WTC11 (cell line): ENCODE measurements at regions not wholly inside any gene's neighbourhood (a gene's known extent, or its start where the extent isn't known, plus 50 kb on each side); places are given as distances from the start of the nearest gene placed in this dataset.

ENCODE experiments used
- ATAC-seq: fragments of 200-7000 bp; cut with Tn5 transposase; 2 replicates; pipeline ENCODE4 v1.10.0; 2021; ENCODE audit warnings: mild to moderate bottlenecking, moderate library complexity
- CTCF ChIA-PET: fragments of 300-600 bp; sonication (Branson Sonifier 250); formaldehyde crosslinking; loops from one replicate; lab custom pipeline; 2021; ENCODE audit warnings: antibody characterized with exemption; lab: Charles Lee
- POLR2A ChIA-PET: fragments of 350-600 bp; sonication (Branson Sonifier 250); formaldehyde crosslinking; loops from one replicate; lab custom pipeline; 2021; ENCODE audit warnings: antibody characterized with exemption; lab: Charles Lee
- DNase-seq: peaks from one replicate; pipeline ENCODE4 v3.0.0; 2021; ENCODE audit warnings: low spot score
- H3K27ac Mint-ChIP-seq: 2 replicates; pipeline ENCODE4 v1.8.0; 2021; ENCODE audit warnings: mixed read lengths
- H3K27me3 Mint-ChIP-seq: 2 replicates; pipeline ENCODE4 v1.8.0; 2021; ENCODE audit warnings: low read depth, mild to moderate bottlenecking, moderate library complexity, mixed read lengths
- H3K36me3 Mint-ChIP-seq: 2 replicates; pipeline ENCODE4 v1.8.0; 2021; ENCODE audit warnings: mixed read lengths
- H3K4me1 Mint-ChIP-seq: 2 replicates; pipeline ENCODE4 v1.8.0; 2022; ENCODE audit warnings: mixed read lengths
- H3K4me3 Mint-ChIP-seq: 2 replicates; pipeline ENCODE4 v1.8.0; 2021; ENCODE audit warnings: mild to moderate bottlenecking, moderate library complexity, mixed read lengths
- H3K9me3 Mint-ChIP-seq: 2 replicates; pipeline ENCODE4 v1.8.0; 2021; ENCODE audit warnings: mixed read lengths
- ATF3 ChIP-seq: sonication (generic); formaldehyde crosslinking; conservative IDR thresholded peaks from 2 replicates; pipeline ENCODE4 v1.8.1; 2022; ENCODE audit warnings: mild to moderate bottlenecking, missing genetic modification reagents
- CBFB ChIP-seq: sonication (generic); formaldehyde crosslinking; IDR thresholded peaks from 2 replicates; pipeline ENCODE4 v1.8.1; 2022; ENCODE audit warnings: mild to moderate bottlenecking, low read depth, missing genetic modification reagents
- CREM ChIP-seq: sonication (generic); formaldehyde crosslinking; IDR thresholded peaks from 2 replicates; pipeline ENCODE4 v1.8.1; 2022; ENCODE audit warnings: mild to moderate bottlenecking, missing genetic modification reagents, moderate library complexity
- FOXJ3 ChIP-seq: sonication (generic); formaldehyde crosslinking; IDR thresholded peaks from 2 replicates; pipeline ENCODE4 v1.9.0; 2021; ENCODE audit warnings: missing genetic modification reagents, mild to moderate bottlenecking, borderline replicate concordance
- FOXK1 ChIP-seq: sonication (generic); formaldehyde crosslinking; IDR thresholded peaks from 2 replicates; pipeline ENCODE4 v1.8.0; 2022; ENCODE audit warnings: mild to moderate bottlenecking, moderate library complexity, missing genetic modification reagents
- GRHL2 ChIP-seq: fragments of 250-450 bp; sonication (Bioruptor Pico); IDR thresholded peaks from 2 replicates; pipeline ENCODE4 v1.8.0; 2022; ENCODE audit warnings: mild to moderate bottlenecking, moderate library complexity; ENCODE audit not compliant: insufficient replicate concordance, severe bottlenecking
- GTF2I ChIP-seq: fragments of 250-450 bp; sonication (Bioruptor Pico); conservative IDR thresholded peaks from 2 replicates; pipeline ENCODE4 v1.4.0; 2021; ENCODE audit warnings: mild to moderate bottlenecking
- JUN ChIP-seq: sonication (generic); formaldehyde crosslinking; IDR thresholded peaks from 2 replicates; pipeline ENCODE4 v1.8.0; 2023; ENCODE audit warnings: mild to moderate bottlenecking, missing genetic modification reagents
- KAT7 ChIP-seq: sonication (generic); formaldehyde crosslinking; IDR thresholded peaks from 2 replicates; pipeline ENCODE4 v1.8.1; 2023; ENCODE audit warnings: missing genetic modification reagents, mild to moderate bottlenecking, borderline replicate concordance
- NFATC4 ChIP-seq: fragments of 250-450 bp; sonication (Bioruptor Pico); IDR thresholded peaks from 2 replicates; pipeline ENCODE4 v1.9.0; 2021; ENCODE audit warnings: mild to moderate bottlenecking
- OVOL2 ChIP-seq: fragments of 250-450 bp; sonication (Bioruptor Pico); IDR thresholded peaks from 2 replicates; pipeline ENCODE4 v1.9.0; 2021; ENCODE audit warnings: mild to moderate bottlenecking, borderline replicate concordance
- PRRX2 ChIP-seq: fragments of 250-450 bp; sonication (Bioruptor Pico); IDR thresholded peaks from 2 replicates; pipeline ENCODE4 v1.8.0; 2021; ENCODE audit warnings: mild to moderate bottlenecking
- TP53 ChIP-seq: sonication (generic); formaldehyde crosslinking; IDR thresholded peaks from 2 replicates; pipeline ENCODE4 v1.8.1; 2023; ENCODE audit warnings: mild to moderate bottlenecking, missing genetic modification reagents
- ZNF416 ChIP-seq: fragments of 250-450 bp; sonication (Bioruptor Pico); IDR thresholded peaks from 2 replicates; pipeline ENCODE4 v1.9.0; 2021; ENCODE audit warnings: mild to moderate bottlenecking, inconsistent platforms
- ZNF423 ChIP-seq: fragments of 250-450 bp; sonication (Bioruptor Pico); IDR thresholded peaks from 2 replicates; pipeline ENCODE4 v2.1.2; 2022; ENCODE audit warnings: mild to moderate bottlenecking, moderate library complexity
- TF ChIP-seq, protein P1 (sequence below): sonication (generic); formaldehyde crosslinking; IDR thresholded peaks from 2 replicates; pipeline ENCODE4 v1.8.1; 2022; ENCODE audit warnings: low read depth, mild to moderate bottlenecking, moderate library complexity, missing genetic modification reagents, borderline replicate concordance
- TF ChIP-seq, protein P2 (sequence below): sonication (generic); formaldehyde crosslinking; IDR thresholded peaks from 2 replicates; pipeline ENCODE4 v1.8.1; 2023; ENCODE audit warnings: mild to moderate bottlenecking, missing genetic modification reagents
- TF ChIP-seq, protein P3 (sequence below): fragments of 250-450 bp; sonication (Bioruptor Pico); IDR thresholded peaks from 2 replicates; pipeline ENCODE4 v1.9.0; 2021; ENCODE audit warnings: mild to moderate bottlenecking
- TF ChIP-seq, protein P4 (sequence below): fragments of 200-600 bp; IDR thresholded peaks from 2 replicates; pipeline ENCODE4 v1.8.0; 2022; ENCODE audit warnings: antibody characterized with exemption
- TF ChIP-seq, protein P5 (sequence below): sonication (generic); formaldehyde crosslinking; IDR thresholded peaks from 2 replicates; pipeline ENCODE4 v1.8.0; 2023; ENCODE audit warnings: mild to moderate bottlenecking, missing genetic modification reagents

- peaks cover 17% of the 10 kb centered on the region for H3K36me3 Mint-ChIP-seq
- DNase-seq, result no peak
- ATAC-seq, result no peak
- no peaks in the 10 kb centered on the region; the same call in 1 of the 2 replicates for H3K27me3 Mint-ChIP-seq
- H3K4me1 Mint-ChIP-seq, result no peaks in the 10 kb centered on the region
- no peak overlapping the region for H3K4me3 Mint-ChIP-seq
- no peak overlapping the region for H3K27ac Mint-ChIP-seq
- POLR2A ChIA-PET, result no interaction called here
- CTCF ChIA-PET, result no interaction called here
- peaks cover 30% of the 10 kb centered on the region for H3K9me3 Mint-ChIP-seq
- no peak for TF ChIP-seq KAT7 (CRISPR knock-in tag)
- TF ChIP-seq CREM (CRISPR knock-in tag), result no peak
- TF ChIP-seq, protein P1, sequence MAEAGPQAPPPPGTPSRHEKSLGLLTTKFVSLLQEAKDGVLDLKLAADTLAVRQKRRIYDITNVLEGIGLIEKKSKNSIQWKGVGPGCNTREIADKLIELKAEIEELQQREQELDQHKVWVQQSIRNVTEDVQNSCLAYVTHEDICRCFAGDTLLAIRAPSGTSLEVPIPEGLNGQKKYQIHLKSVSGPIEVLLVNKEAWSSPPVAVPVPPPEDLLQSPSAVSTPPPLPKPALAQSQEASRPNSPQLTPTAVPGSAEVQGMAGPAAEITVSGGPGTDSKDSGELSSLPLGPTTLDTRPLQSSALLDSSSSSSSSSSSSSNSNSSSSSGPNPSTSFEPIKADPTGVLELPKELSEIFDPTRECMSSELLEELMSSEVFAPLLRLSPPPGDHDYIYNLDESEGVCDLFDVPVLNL, result no peak
- TF ChIP-seq PRRX2 (CRISPR knock-in tag), result no peak
- no peak for TF ChIP-seq ZNF416 (CRISPR knock-in tag)
- TF ChIP-seq ATF3 (CRISPR knock-in tag), result no peak
- TF ChIP-seq NFATC4 (CRISPR knock-in tag), result no peak
Measured at GRCh38 chr5:68591850-68592249, 376.3 kb downstream of the PIK3R1 start.

- ChIA-PET CTCF (no interaction called here), POLR2A (no interaction called here)
- TF ChIP-seq JUN (CRISPR knock-in tag) (no peak), CBFB (CRISPR knock-in tag) (no peak), KAT7 (CRISPR knock-in tag) (no peak), GRHL2 (no peak)
- TF ChIP-seq, protein P2, sequence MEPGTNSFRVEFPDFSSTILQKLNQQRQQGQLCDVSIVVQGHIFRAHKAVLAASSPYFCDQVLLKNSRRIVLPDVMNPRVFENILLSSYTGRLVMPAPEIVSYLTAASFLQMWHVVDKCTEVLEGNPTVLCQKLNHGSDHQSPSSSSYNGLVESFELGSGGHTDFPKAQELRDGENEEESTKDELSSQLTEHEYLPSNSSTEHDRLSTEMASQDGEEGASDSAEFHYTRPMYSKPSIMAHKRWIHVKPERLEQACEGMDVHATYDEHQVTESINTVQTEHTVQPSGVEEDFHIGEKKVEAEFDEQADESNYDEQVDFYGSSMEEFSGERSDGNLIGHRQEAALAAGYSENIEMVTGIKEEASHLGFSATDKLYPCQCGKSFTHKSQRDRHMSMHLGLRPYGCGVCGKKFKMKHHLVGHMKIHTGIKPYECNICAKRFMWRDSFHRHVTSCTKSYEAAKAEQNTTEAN, result no peak
- TF ChIP-seq, protein P3, sequence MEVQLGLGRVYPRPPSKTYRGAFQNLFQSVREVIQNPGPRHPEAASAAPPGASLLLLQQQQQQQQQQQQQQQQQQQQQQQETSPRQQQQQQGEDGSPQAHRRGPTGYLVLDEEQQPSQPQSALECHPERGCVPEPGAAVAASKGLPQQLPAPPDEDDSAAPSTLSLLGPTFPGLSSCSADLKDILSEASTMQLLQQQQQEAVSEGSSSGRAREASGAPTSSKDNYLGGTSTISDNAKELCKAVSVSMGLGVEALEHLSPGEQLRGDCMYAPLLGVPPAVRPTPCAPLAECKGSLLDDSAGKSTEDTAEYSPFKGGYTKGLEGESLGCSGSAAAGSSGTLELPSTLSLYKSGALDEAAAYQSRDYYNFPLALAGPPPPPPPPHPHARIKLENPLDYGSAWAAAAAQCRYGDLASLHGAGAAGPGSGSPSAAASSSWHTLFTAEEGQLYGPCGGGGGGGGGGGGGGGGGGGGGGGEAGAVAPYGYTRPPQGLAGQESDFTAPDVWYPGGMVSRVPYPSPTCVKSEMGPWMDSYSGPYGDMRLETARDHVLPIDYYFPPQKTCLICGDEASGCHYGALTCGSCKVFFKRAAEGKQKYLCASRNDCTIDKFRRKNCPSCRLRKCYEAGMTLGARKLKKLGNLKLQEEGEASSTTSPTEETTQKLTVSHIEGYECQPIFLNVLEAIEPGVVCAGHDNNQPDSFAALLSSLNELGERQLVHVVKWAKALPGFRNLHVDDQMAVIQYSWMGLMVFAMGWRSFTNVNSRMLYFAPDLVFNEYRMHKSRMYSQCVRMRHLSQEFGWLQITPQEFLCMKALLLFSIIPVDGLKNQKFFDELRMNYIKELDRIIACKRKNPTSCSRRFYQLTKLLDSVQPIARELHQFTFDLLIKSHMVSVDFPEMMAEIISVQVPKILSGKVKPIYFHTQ, result no peak
- Mint-ChIP-seq H3K9me3 (peaks cover 30% of the 10 kb centered on the region), H3K27ac (no peak overlapping the region), H3K27me3 (no peaks in the 10 kb centered on the region; the same call in 1 of the 2 replicates), H3K4me1 (no peaks in the 10 kb centered on the region), H3K36me3 (peaks cover 17% of the 10 kb centered on the region), H3K4me3 (no peak overlapping the region)
- DNase-seq (no peak), ATAC-seq (no peak)
Measured at GRCh38 chr5:68592351-68592750, 376.8 kb downstream of the PIK3R1 start.

- DNase-seq, result no peak
- ChIA-PET POLR2A (no interaction called here), CTCF (no interaction called here)
- Mint-ChIP-seq H3K27me3 (no peaks in the 10 kb centered on the region; the same call in 1 of the 2 replicates), H3K4me3 (no peak overlapping the region), H3K4me1 (no peaks in the 10 kb centered on the region), H3K27ac (no peak overlapping the region), H3K9me3 (peaks cover 34% of the 10 kb centered on the region), H3K36me3 (peaks cover 17% of the 10 kb centered on the region)
- ATAC-seq, result no peak
- TF ChIP-seq, protein P4, sequence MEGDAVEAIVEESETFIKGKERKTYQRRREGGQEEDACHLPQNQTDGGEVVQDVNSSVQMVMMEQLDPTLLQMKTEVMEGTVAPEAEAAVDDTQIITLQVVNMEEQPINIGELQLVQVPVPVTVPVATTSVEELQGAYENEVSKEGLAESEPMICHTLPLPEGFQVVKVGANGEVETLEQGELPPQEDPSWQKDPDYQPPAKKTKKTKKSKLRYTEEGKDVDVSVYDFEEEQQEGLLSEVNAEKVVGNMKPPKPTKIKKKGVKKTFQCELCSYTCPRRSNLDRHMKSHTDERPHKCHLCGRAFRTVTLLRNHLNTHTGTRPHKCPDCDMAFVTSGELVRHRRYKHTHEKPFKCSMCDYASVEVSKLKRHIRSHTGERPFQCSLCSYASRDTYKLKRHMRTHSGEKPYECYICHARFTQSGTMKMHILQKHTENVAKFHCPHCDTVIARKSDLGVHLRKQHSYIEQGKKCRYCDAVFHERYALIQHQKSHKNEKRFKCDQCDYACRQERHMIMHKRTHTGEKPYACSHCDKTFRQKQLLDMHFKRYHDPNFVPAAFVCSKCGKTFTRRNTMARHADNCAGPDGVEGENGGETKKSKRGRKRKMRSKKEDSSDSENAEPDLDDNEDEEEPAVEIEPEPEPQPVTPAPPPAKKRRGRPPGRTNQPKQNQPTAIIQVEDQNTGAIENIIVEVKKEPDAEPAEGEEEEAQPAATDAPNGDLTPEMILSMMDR, result no peak
- TF ChIP-seq, protein P3, result no peak
- TF ChIP-seq ZNF416 (CRISPR knock-in tag), result no peak
- no peak for TF ChIP-seq GTF2I (CRISPR knock-in tag)
- no peak for TF ChIP-seq TP53 (CRISPR knock-in tag)
- TF ChIP-seq FOXJ3, result no peak
- TF ChIP-seq, protein P5, sequence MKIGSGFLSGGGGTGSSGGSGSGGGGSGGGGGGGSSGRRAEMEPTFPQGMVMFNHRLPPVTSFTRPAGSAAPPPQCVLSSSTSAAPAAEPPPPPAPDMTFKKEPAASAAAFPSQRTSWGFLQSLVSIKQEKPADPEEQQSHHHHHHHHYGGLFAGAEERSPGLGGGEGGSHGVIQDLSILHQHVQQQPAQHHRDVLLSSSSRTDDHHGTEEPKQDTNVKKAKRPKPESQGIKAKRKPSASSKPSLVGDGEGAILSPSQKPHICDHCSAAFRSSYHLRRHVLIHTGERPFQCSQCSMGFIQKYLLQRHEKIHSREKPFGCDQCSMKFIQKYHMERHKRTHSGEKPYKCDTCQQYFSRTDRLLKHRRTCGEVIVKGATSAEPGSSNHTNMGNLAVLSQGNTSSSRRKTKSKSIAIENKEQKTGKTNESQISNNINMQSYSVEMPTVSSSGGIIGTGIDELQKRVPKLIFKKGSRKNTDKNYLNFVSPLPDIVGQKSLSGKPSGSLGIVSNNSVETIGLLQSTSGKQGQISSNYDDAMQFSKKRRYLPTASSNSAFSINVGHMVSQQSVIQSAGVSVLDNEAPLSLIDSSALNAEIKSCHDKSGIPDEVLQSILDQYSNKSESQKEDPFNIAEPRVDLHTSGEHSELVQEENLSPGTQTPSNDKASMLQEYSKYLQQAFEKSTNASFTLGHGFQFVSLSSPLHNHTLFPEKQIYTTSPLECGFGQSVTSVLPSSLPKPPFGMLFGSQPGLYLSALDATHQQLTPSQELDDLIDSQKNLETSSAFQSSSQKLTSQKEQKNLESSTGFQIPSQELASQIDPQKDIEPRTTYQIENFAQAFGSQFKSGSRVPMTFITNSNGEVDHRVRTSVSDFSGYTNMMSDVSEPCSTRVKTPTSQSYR (CRISPR knock-in tag), result no peak
- TF ChIP-seq OVOL2 (CRISPR knock-in tag), result no peak
- TF ChIP-seq FOXK1 (CRISPR knock-in tag), result no peak
- TF ChIP-seq ZNF423 (CRISPR knock-in tag), result no peak
Measured at GRCh38 chr5:68593211-68593671, 377.7 kb downstream of the PIK3R1 start.
